ENCODE measurements at regions not wholly inside any gene's neighbourhood (a gene's known extent, or its start where the extent isn't known, plus 50 kb on each side); places are given as distances from the start of the nearest gene placed in this dataset.

DNA sequence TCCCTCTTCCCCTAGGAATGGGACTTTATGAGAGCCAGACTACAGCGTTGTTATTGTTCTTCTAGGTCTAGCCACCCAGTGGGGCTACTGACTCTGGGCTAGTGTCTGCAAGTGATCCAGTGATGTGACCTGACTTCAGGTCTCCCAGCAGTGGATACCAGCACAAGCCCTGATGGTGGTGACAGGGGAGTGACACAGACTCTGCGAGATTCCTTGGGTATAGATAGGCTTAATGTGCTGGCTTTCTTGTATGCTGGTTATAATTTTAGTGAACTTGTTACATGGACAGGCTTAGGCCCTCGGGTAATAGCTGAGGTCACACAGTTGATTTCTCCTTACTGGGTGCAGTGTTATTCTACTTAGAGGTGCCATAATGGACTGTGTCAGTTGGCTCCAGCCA, 106.9 kb downstream of the TBC1D30 start:
- ChIA-PET POLR2A (no interaction called here), CTCF (no interaction called here)
- no peak overlapping the region for H3K4me3 ChIP-seq (ENCODE audit: low read depth, low read length)
- no peak for DNase-seq (ENCODE audit: low read depth, low spot score)
- no peak for TF ChIP-seq CTCF (IDR thresholded peaks at IDR 0.05; ENCODE audit: insufficient read depth, low read length, missing control alignments)

GRCh38 chr12:64931981-64932380, 107.5 kb downstream of the TBC1D30 start:
- CTCF ChIA-PET: no interaction called here
- no peak for TF ChIP-seq CTCF (IDR thresholded peaks at IDR 0.05; ENCODE audit: insufficient read depth, low read length, missing control alignments)
- POLR2A ChIA-PET: no interaction called here
- DNase-seq (ENCODE audit: low read depth, low spot score): no peak
- H3K4me3 ChIP-seq (ENCODE audit: low read depth, low read length): no peak overlapping the region

DNA sequence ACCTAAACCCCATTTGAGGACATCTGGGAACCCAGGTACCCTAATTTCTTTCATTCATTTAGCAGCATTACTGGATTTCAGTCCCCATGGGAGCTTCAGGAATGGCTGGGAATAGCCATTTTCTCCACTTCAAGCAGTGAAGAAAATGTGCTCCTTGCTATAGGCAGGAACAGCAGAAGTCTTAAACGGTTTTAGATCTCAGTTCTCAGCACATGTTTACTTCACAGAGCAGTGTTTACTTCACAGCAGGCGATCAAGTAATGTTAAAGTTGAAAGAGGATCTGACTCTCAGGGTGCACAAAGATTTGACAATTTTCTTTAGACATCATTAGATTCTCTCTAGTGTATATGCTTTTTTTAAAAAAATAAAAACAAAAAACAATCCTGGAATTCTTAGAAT, 109.3 kb downstream of the TBC1D30 start:
- DNase-seq (ENCODE audit: low read depth, low spot score): no peak
- no peak for TF ChIP-seq CTCF (IDR thresholded peaks at IDR 0.05; ENCODE audit: insufficient read depth, low read length, missing control alignments)
- H3K4me3 ChIP-seq (ENCODE audit: low read depth, low read length): no peak overlapping the region
- ChIA-PET POLR2A (no interaction called here), CTCF (no interaction called here)

DNA sequence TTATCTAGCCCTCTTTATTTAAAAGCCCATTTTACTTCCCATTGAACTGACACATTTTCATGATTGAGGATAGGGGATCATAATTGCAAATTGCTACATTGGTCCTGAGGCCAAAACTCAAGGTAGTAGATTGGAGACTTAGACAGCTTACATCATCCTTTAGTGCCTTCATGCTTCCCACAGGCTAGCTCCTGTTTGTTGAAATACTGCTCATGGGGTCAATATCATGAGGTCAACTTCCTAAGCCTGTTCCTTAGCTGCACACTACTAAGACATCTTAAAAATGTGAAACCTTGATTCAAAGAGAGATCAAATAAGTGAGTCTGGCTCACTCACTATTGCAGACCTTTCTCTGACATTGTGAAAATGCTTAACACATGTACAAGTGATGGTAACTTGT, 113.0 kb downstream of the TBC1D30 start:
- TF ChIP-seq CTCF (IDR thresholded peaks at IDR 0.05; ENCODE audit: insufficient read depth, low read length, missing control alignments): no peak
- ChIA-PET POLR2A (no interaction called here), CTCF (interaction anchor here (0.7 kb wide), 1 partner anchor 13 kb away, joined by 4 read pairs; no protein-coding TSS in a partner anchor)
- DNase-seq (ENCODE audit: low read depth, low spot score): no peak
- no peak overlapping the region for H3K4me3 ChIP-seq (ENCODE audit: low read depth, low read length)

GRCh38 chr12:64938179-64938578, 113.7 kb downstream of the TBC1D30 start:
- no peak for DNase-seq (ENCODE audit: low read depth, low spot score)
- H3K4me3 ChIP-seq (ENCODE audit: low read depth, low read length): no peak overlapping the region
- no peak for TF ChIP-seq CTCF (IDR thresholded peaks at IDR 0.05; ENCODE audit: insufficient read depth, low read length, missing control alignments)
- ChIA-PET POLR2A (no interaction called here), CTCF (no interaction called here)

DNA sequence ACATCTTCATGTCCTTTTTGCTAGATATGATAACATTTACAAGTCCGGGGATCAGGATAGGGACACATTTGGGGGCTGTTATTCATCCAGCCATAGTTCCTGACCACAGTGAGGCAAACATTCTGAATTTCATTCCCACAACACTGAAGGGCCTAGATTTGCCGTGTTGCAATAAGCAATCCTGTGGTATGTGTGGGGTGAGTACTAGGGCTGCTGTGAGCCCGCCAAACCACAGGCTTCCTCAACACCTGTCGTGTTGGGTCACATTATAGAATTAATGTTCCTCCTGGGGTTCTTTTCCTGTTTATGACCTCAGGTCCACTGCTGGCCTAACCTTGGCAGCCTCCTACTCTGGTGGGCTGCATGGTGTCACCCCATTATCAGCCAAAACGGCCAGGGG, 119.2 kb downstream of the TBC1D30 start:
- no peak for DNase-seq (ENCODE audit: low read depth, low spot score)
- TF ChIP-seq CTCF (IDR thresholded peaks at IDR 0.05; ENCODE audit: insufficient read depth, low read length, missing control alignments): no peak
- no peak overlapping the region for H3K4me3 ChIP-seq (ENCODE audit: low read depth, low read length)
- CTCF ChIA-PET: no interaction called here
- POLR2A ChIA-PET: no interaction called here

Measured in AG04449 (cell line).